Glomerular visceral epithelial cell (primary cell): ENCODE measurements at regions not wholly inside any gene's neighbourhood (a gene's known extent, or its start where the extent isn't known, plus 50 kb on each side); places are given as distances from the start of the nearest gene placed in this dataset.
A peak's percentile ranks its signal among the peaks of the same experiment; 100 is the strongest.

Experiments
- DNase-seq: peaks from one replicate; pipeline ENCODE4 v3.0.0-alpha.2; 2016; ENCODE audit errors: extremely low spot score

DNA sequence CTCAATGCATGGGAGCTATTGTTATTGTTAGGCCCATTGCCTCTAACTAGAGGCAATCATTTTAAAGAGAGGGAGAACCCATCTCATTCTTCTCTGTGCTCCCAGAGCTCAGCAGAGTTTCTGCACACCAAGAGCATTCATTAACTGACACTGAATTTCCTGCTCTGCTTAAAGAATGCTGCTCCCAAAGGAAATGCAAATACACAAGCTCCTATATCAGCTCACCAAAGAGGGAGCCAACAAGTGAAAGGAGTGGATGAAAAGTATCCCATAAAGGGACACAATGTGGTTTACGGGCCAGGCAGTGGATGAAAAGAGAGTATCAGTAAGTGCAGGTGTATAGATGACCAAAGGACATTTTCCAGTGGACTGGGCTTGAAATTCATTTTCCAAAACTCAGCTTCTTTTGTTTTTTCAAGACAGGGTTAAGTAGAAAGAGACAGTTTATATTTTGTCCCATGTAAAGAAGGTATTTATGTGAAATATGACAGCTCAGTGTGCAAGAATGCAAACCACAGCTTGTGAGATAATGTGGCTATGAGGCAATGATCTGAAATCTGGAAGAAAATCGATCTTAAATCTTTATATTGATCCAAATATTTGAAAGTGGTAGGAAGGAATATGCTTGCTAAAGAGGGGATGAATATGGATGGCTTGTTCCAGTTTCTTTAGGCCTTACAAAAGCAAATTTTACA, 207.7 kb upstream of the CAMK1G start:
- peak; percentile 47 for DNase-seq

- no peak for DNase-seq
These were observed 206.7 kb upstream of the CAMK1G start for GRCh38 chr1:209376774-209377173.

GRCh38 chr1:209377995-209378394, 205.5 kb upstream of the CAMK1G start:
- DNase-seq = no peak

GRCh38 chr1:209379280-209379679, 204.2 kb upstream of the CAMK1G start:
- no peak for DNase-seq

- DNase-seq = no peak
These were observed 203.1 kb upstream of the CAMK1G start for GRCh38 chr1:209380420-209380819.

GRCh38 chr1:209382231-209383100, 201.0 kb upstream of the CAMK1G start:
- no peak for DNase-seq

DNA sequence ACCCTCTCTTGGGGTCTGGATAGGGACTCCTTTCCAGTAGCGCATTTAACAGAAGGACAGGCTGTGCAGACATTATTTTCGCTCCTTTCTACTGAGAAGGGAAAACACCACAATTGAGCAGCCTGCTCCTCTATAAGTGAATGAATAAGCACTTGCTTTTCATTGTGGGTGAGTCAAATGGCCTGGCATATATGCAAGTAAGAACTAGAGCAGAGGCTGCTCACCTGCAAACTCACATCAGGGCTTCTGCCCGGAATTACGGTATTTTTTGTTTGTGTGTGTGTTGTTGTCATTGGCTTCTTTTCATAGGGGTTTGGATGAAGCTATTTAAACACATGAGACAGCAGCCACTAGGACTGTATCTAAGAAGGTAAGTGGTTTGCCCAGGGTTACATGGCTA, 200.1 kb upstream of the CAMK1G start:
- DNase-seq = no peak

DNA sequence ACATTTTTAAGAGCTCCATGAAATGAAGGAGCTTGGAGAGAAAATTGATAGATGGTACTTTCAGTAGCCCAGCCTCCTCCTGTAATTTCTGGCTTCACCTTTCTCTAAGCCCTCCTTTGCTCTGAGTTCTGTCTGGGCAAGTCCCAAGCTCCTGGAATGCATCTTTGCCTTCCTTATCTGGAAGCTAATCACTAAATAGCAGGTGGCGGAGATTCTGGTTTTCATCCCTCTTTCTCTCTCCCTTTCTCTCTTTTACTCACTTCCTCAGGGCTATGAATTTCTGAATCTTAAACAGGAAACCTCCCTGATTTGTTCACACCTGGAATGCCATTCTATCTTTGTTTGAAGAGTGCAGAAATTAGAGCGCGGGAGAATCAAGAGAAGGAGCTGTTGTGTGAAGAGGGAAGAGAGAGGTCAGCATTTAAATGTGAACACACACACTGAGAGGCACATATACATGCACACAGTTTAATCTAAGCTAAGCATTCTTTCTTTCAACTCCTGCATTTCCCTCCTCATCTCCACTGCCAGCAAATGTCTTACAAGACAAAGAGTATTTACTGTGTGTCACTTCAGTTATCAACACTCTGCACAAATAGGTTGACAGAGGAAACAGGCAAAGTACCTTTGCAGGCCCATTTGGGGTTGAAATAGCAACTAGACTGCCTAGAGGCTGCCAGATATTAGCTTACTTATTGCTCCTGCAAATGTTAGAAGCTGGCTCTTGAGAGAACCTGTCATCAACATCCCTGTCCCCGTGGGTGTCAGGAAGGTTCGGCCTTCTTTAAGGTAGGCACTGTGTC, 199.4 kb upstream of the CAMK1G start:
- no peak for DNase-seq

- DNase-seq = no peak
These were observed 198.6 kb upstream of the CAMK1G start for GRCh38 chr1:209384710-209385550.

DNA sequence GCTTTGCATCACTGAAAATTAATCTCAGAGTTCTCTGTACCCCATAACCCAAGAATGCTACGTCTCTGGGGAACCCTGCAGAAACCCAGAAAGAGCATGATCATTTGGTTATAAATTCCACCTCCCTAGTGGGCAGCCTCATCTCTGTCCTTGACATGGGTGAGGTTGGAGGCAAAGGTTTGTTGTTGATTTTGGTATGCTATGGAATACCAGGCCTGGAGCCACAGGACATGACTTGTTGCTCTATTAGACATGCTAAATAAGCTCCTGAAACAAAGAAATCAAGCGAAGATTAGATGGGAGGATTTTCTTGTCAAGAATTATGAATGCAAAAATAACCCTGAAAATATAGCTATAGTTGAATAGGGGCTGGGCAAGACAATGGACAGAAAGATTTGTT, 197.4 kb upstream of the CAMK1G start:
- no peak for DNase-seq

DNA sequence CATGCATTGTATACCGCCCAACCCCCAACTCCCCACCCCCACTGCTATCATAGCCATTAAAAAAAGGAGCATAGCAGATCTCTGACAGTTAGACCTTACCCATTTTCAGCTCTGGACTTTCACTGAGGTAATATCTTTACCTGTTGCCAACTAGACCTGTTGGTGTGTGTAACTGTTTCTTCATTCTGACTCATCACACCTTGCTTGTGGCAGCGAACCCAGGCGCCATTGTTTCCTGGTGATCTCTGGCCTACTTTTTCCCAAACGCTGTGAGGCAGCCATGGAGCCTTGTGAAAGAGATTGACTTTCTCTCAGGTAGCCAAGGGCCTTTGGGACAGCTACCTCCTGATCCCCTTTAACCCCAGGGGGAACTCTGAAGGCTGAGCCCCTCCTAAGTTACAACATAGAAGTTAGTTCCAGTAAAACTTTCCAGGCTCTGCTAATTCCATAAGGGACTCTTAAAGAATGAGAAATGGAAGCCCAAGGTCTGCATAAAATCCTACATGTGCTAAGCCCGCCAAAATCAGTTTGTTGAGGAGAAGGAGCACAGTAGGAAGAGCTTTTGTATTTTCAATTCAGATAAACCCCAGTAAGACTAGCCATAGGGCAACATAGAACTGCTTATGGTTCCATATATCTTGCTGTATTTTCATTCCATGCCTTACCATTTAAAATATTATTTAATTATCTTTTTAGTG, 196.1 kb upstream of the CAMK1G start:
- no peak for DNase-seq

- peak; percentile 73 for DNase-seq
These were observed 195.6 kb upstream of the CAMK1G start for GRCh38 chr1:209387969-209388329.

GRCh38 chr1:209388358-209388757, 195.2 kb upstream of the CAMK1G start:
- DNase-seq = no peak

DNA sequence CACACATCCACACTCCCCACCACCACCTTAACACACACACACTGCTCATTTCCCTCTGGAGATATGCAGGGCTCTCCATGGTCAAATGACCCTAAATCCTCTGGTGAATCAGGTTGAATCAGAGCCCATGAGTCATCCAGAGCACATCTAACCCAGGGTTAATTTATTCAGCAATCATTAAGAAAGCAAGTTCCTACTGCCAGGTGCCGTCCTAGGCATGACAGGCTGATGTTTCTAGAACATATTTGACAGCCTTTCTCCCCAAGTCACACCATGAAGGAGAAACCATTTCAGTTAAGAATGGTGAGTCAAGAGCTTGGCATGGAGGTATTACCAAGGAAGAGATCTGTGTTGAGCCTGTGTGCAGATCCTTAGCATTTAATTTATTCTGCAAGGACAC, 194.3 kb upstream of the CAMK1G start:
- DNase-seq = peak; percentile 97

GRCh38 chr1:209389975-209390374, 193.5 kb upstream of the CAMK1G start:
- no peak for DNase-seq

DNA sequence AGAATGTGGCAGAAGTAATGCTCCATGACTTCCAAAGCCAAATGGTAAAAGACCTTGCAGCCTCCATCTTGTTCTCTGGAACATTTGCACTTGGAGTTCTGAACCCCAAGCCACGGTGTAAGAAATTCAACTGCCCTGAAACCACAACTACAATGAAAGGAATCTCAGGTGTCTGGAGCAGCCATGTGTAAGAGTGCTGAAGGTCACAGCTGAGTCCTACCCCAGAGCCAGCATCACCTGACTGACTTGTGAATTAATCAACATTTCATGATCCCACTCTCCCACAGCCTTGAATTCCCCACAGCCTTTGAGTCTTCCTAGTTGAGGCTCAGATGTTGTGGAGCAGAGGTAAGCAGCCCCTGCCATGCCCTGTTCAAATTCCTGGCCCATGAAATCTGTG, 192.8 kb upstream of the CAMK1G start:
- DNase-seq = no peak

DNA sequence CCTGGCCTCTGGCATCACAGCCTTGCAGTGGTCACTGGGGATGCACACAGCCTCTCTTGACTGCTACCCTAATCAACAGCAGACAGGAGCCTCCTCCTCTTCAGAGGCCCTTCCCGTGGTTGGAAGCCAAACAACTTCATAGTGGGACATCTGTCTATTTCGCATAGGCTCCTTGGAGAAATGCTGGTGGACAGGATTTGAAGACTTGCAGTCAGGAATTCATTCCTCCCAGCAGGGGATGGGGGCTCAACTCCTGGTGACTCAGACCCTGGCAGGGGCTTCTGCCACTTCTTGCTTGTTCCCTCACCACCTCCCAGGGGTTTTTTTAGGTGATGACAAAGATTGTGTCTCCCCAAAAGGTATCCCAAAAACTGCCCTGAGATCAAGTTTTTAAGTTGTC, 191.7 kb upstream of the CAMK1G start:
- DNase-seq = no peak

DNA sequence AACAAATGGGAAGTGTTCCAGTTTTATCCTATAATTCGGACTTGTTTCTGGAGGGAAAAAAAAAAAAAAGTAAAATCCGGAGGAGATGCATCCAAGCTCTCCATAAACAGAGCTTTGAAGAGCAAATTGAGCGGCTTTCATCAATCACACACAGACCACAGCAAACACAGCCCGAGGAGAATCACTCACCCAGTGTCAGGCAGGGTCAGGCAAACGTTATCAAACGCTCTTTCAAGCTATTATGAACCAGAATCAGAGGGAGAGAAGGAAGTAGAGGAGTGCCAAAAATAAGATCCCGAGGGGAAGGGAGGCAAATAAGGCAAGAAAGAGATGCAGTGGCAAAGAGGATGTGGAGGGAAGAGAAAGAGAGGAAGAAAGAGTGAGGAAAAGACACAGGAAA, 188.3 kb upstream of the CAMK1G start:
- no peak for DNase-seq

- DNase-seq = no peak
These were observed 186.1 kb upstream of the CAMK1G start for GRCh38 chr1:209397371-209397770.

GRCh38 chr1:209397910-209398309, 185.6 kb upstream of the CAMK1G start:
- no peak for DNase-seq
